ENCODE measurements at regions not wholly inside any gene's neighbourhood (a gene's known extent, or its start where the extent isn't known, plus 50 kb on each side); places are given as distances from the start of the nearest gene placed in this dataset.

GRCh38 chr1:199716729-199717128 is 310.8 kb upstream of the NR5A2 start:
- TF ChIP-seq ZNF777 (tag by site-specific recombination; IDR thresholded peaks at IDR 0.05; ENCODE audit: borderline replicate concordance) (no peak), ZNF121 (tag by site-specific recombination; IDR thresholded peaks at IDR 0.05) (no peak), ZBTB7A (tag by site-specific recombination; IDR thresholded peaks at IDR 0.05; ENCODE audit: low read depth) (no peak), ZNF530 (tag by site-specific recombination; IDR thresholded peaks at IDR 0.05; ENCODE audit: low read depth) (no peak), ZNF394 (tag by site-specific recombination; IDR thresholded peaks at IDR 0.05; ENCODE audit: borderline replicate concordance) (no peak), ZBTB48 (tag by site-specific recombination; IDR thresholded peaks at IDR 0.05) (no peak), ZFP3 (tag by site-specific recombination; IDR thresholded peaks at IDR 0.05; ENCODE audit: low read depth) (no peak), OVOL3 (tag by site-specific recombination; IDR thresholded peaks at IDR 0.05) (no peak), INSM2 (tag by site-specific recombination; IDR thresholded peaks at IDR 0.05) (no peak)
- TF ChIP-seq, protein P1, sequence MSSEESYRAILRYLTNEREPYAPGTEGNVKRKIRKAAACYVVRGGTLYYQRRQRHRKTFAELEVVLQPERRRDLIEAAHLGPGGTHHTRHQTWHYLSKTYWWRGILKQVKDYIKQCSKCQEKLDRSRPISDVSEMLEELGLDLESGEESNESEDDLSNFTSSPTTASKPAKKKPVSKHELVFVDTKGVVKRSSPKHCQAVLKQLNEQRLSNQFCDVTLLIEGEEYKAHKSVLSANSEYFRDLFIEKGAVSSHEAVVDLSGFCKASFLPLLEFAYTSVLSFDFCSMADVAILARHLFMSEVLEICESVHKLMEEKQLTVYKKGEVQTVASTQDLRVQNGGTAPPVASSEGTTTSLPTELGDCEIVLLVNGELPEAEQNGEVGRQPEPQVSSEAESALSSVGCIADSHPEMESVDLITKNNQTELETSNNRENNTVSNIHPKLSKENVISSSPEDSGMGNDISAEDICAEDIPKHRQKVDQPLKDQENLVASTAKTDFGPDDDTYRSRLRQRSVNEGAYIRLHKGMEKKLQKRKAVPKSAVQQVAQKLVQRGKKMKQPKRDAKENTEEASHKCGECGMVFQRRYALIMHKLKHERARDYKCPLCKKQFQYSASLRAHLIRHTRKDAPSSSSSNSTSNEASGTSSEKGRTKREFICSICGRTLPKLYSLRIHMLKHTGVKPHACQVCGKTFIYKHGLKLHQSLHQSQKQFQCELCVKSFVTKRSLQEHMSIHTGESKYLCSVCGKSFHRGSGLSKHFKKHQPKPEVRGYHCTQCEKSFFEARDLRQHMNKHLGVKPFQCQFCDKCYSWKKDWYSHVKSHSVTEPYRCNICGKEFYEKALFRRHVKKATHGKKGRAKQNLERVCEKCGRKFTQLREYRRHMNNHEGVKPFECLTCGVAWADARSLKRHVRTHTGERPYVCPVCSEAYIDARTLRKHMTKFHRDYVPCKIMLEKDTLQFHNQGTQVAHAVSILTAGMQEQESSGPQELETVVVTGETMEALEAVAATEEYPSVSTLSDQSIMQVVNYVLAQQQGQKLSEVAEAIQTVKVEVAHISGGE (tag by site-specific recombination; conservative IDR thresholded peaks at IDR 0.05; ENCODE audit: low read depth): no peak
- CTCF ChIA-PET: no interaction called here
- H3K4me1 ChIP-seq (ENCODE audit: control insufficient read depth, insufficient read depth, low read length): no peaks in the 10 kb centered on the region
- no peak overlapping the region for H3K27ac ChIP-seq (ENCODE audit: extremely low read depth, low read depth, low read length)
- no peaks in the 10 kb centered on the region for H3K9me3 ChIP-seq (ENCODE audit: control insufficient read depth, insufficient read depth, low read depth, low read length)
- POLR2A ChIA-PET: no interaction called here
- no peaks in the 10 kb centered on the region for H3K36me3 ChIP-seq (ENCODE audit: control insufficient read depth in 2 of 2, insufficient read depth in 1 of 2, low read length in 2 of 2)
- no peak overlapping the region for H3K4me3 ChIP-seq (ENCODE audit: low read depth, low read length)

DNA sequence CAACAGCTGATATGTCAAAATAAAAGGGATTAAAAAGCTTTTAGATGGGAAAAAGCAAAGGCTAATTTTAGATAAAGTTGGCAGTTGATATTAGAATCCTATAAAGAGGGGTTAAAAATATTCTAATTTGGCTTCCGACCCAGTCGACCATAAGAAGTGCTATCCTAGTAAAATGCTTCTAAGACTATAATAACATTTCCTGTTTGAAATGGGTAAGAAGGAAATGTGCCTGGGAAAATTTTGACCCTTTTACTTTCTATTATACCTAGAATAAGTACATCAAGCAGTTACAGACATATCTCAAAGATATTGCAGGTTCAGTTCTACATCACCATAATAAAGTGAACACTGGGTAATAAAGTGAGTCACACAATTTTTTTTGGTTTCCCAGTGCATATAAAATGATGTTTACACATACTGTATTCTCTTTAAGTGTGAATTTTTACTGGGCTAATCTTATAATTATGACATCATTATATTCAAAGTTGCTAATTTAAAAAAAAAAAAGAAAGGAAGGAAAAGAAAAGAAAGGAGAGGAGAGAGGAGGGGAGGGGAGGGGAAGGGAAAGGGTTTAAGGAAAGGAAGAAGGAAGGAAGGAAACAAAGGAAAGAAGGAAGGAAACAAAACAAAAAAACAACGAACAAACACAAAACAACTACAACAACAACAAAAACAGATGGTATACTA is 308.2 kb upstream of the NR5A2 start:
- Histone ChIP-seq H3K4me1 (ENCODE audit: control insufficient read depth, insufficient read depth, low read length) (no peaks in the 10 kb centered on the region), H3K4me3 (ENCODE audit: low read depth, low read length) (no peak overlapping the region), H3K9me3 (ENCODE audit: control insufficient read depth, insufficient read depth, low read depth, low read length) (no peaks in the 10 kb centered on the region), H3K36me3 (ENCODE audit: control insufficient read depth in 2 of 2, insufficient read depth in 1 of 2, low read length in 2 of 2) (no peaks in the 10 kb centered on the region), H3K27ac (ENCODE audit: extremely low read depth, low read depth, low read length) (no peak overlapping the region)
- TF ChIP-seq, protein P2, sequence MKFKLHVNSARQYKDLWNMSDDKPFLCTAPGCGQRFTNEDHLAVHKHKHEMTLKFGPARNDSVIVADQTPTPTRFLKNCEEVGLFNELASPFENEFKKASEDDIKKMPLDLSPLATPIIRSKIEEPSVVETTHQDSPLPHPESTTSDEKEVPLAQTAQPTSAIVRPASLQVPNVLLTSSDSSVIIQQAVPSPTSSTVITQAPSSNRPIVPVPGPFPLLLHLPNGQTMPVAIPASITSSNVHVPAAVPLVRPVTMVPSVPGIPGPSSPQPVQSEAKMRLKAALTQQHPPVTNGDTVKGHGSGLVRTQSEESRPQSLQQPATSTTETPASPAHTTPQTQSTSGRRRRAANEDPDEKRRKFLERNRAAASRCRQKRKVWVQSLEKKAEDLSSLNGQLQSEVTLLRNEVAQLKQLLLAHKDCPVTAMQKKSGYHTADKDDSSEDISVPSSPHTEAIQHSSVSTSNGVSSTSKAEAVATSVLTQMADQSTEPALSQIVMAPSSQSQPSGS (tag by site-specific recombination; IDR thresholded peaks at IDR 0.05; ENCODE audit: low read depth): peak; percentile 92
- TF ChIP-seq ZNF302 (tag by site-specific recombination; IDR thresholded peaks at IDR 0.05; ENCODE audit: low read depth): no peak
- no peak for TF ChIP-seq ZFP41 (tag by site-specific recombination; IDR thresholded peaks at IDR 0.05; ENCODE audit: borderline replicate concordance)
- CTCF ChIA-PET: interaction anchor here (0.6 kb wide), 1 partner anchor 35 kb away, joined by 4 read pairs; no protein-coding TSS in a partner anchor
- POLR2A ChIA-PET: no interaction called here

DNA sequence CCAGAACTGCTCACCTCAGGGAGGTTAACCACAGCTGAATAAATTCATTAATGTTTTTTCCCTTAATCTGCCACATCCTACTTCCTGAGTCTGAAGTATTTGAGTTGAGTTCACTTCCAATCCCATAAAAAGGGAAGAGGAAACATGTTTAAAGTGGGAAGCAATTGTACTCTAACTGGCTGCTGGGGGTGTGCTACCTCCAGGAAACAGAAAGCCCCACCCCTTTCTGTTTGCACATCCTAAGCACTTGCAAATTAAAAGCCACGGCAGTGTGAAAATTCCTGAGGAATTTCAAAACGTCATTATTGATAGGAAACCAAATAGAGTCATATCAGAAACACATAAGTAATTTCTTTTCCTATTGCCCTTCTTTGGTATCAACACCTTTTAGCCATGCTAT is 307.0 kb upstream of the NR5A2 start:
- CTCF ChIA-PET: no interaction called here
- H3K4me3 ChIP-seq (ENCODE audit: low read depth, low read length): no peak overlapping the region
- H3K27ac ChIP-seq (ENCODE audit: extremely low read depth, low read depth, low read length): no peak overlapping the region
- no peaks in the 10 kb centered on the region for H3K4me1 ChIP-seq (ENCODE audit: control insufficient read depth, insufficient read depth, low read length)
- no peaks in the 10 kb centered on the region for H3K36me3 ChIP-seq (ENCODE audit: control insufficient read depth in 2 of 2, insufficient read depth in 1 of 2, low read length in 2 of 2)
- no peak for TF ChIP-seq OVOL3 (tag by site-specific recombination; IDR thresholded peaks at IDR 0.05)
- no peak for TF ChIP-seq ZNF214 (tag by site-specific recombination; IDR thresholded peaks at IDR 0.05; ENCODE audit: borderline replicate concordance)
- no peak for TF ChIP-seq ZNF239 (tag by site-specific recombination; IDR thresholded peaks at IDR 0.05)
- TF ChIP-seq ZNF585B (tag by site-specific recombination; IDR thresholded peaks at IDR 0.05): no peak
- TF ChIP-seq, protein P2 (tag by site-specific recombination; IDR thresholded peaks at IDR 0.05; ENCODE audit: low read depth): no peak
- no peak for TF ChIP-seq ZNF473 (tag by site-specific recombination; IDR thresholded peaks at IDR 0.05)
- POLR2A ChIA-PET: no interaction called here
- no peaks in the 10 kb centered on the region for H3K9me3 ChIP-seq (ENCODE audit: control insufficient read depth, insufficient read depth, low read depth, low read length)

Data from HEK293 (cell line).